ENCODE measurements at regions not wholly inside any gene's neighbourhood (a gene's known extent, or its start where the extent isn't known, plus 50 kb on each side); places are given as distances from the start of the nearest gene placed in this dataset.

GRCh38 chr9:14402583-14402982 is 88.6 kb upstream of the NFIB start (continued):
- no peak for TF ChIP-seq CTCF (conservative IDR thresholded peaks at IDR 0.05; ENCODE audit: low read depth in 2 of 2)

GRCh38 chr9:14401911-14402310 is 88.0 kb upstream of the NFIB start:
- Histone ChIP-seq H2AFZ (no peak overlapping the region), H3K4me1 (ENCODE audit: insufficient read depth) (peaks cover 13% of the 10 kb centered on the region; the same call in 1 of the 2 replicates), H4K20me1 (replicated peaks; ENCODE audit: insufficient read depth) (no peaks in the 10 kb centered on the region), H3F3A (replicated peaks; ENCODE audit: low read depth) (no peaks in the 10 kb centered on the region), H3K27ac (ENCODE audit: low read depth) (no peak overlapping the region), H3K9me2 (ENCODE audit: insufficient read depth) (no peaks in the 10 kb centered on the region; the same call in 1 of the 2 replicates), H3K36me3 (ENCODE audit: insufficient read depth) (no peaks in the 10 kb centered on the region), H3K4me2 (no peak overlapping the region), H3K27me3 (ENCODE audit: insufficient read depth) (no peaks in the 10 kb centered on the region), H3K79me2 (replicated peaks; ENCODE audit: insufficient read depth) (no peaks in the 10 kb centered on the region), H3K4me3 (no peak overlapping the region)
- Mint-ChIP-seq H3K27me3 (ENCODE audit: insufficient read depth, low read depth, poor library complexity) (no peaks in the 10 kb centered on the region), H3K9me3 (no peaks in the 10 kb centered on the region), H3K27ac (no peak overlapping the region), H3K4me1 (peaks cover 16% of the 10 kb centered on the region), H3K36me3 (ENCODE audit: low read depth) (no peaks in the 10 kb centered on the region), H3K4me3 (no peak overlapping the region)
- no peak for ATAC-seq
- no peak for DNase-seq (ENCODE audit: low spot score)
- TF ChIP-seq ZNF114 (CRISPR knock-in tag; IDR thresholded peaks at IDR 0.05) (no peak), NANOG (IDR thresholded peaks at IDR 0.05; ENCODE audit: borderline replicate concordance) (no peak), EZH2 (IDR thresholded peaks at IDR 0.05; ENCODE audit: low read depth, unreplicated experiment) (no peak), EZH2phosphoT487 (IDR thresholded peaks at IDR 0.05; ENCODE audit: unreplicated experiment) (no peak), ETS1 (IDR thresholded peaks at IDR 0.05) (no peak), ZNF462 (CRISPR knock-in tag; IDR thresholded peaks at IDR 0.05) (no peak), ZNF331 (CRISPR knock-in tag; IDR thresholded peaks at IDR 0.05; ENCODE audit: low read depth) (no peak), REST (IDR thresholded peaks at IDR 0.05; ENCODE audit: unreplicated experiment) (no peak), STAT1 (IDR thresholded peaks at IDR 0.05; ENCODE audit: unreplicated experiment) (no peak), JUNB (IDR thresholded peaks at IDR 0.05; ENCODE audit: unreplicated experiment) (no peak), CREB1 (CRISPR knock-in tag; IDR thresholded peaks at IDR 0.05; ENCODE audit: low read depth) (no peak)
